CD4-positive, alpha-beta T cell (primary cell): ENCODE measurements at regions not wholly inside any gene's neighbourhood (a gene's known extent, or its start where the extent isn't known, plus 50 kb on each side); places are given as distances from the start of the nearest gene placed in this dataset.

Experiments
- ATAC-seq: fragments of 200-7000 bp; cut with Tn5 transposase; one replicate; pipeline ENCODE4 v1.10.0; 2022; ENCODE audit warnings: mild to moderate bottlenecking; ENCODE audit not compliant: poor library complexity
- CTCF ChIA-PET: fragments of 350-600 bp; sonication (Branson Sonifier 250); formaldehyde crosslinking; loops from one replicate; lab custom pipeline; 2021; ENCODE audit warnings: antibody characterized with exemption, inconsistent platforms; lab: Charles Lee
- POLR2A ChIA-PET: fragments of 350-600 bp; sonication (Branson Sonifier 250); formaldehyde crosslinking; loops from one replicate; lab custom pipeline; 2021; ENCODE audit warnings: antibody characterized with exemption, inconsistent platforms; lab: Charles Lee
- DNase-seq, 14 experiments: peaks; one replicate each; pipeline ENCODE4 v3.0.0-alpha.2; 2013 to 2020; ENCODE audit warnings: mixed read lengths in 2 of 14
- H3K27ac ChIP-seq, 2 donors: one replicate each; pipeline versions ENCODE4 v1.5.1 to v1.7.0; 2013; ENCODE audit warnings: low read length in 2 of 2, low read depth in 1 of 2, mild to moderate bottlenecking in 1 of 2
- H3K27me3 ChIP-seq, 2 experiments: 1 replicate in 1 of 2; 2 replicates in 1 of 2; pipeline versions ENCODE4 v1.6.1 to v1.7.0; 2013; ENCODE audit warnings: low read length in 2 of 2, control low read depth in 1 of 2, mild to moderate bottlenecking in 1 of 2, moderate library complexity in 1 of 2; ENCODE audit not compliant: insufficient read depth in 2 of 2, control insufficient read depth in 1 of 2
- H3K36me3 ChIP-seq: one replicate; pipeline ENCODE4 v1.6.1; 2013; ENCODE audit warnings: low read length, control low read depth; ENCODE audit not compliant: insufficient read depth
- H3K4me1 ChIP-seq: one replicate; pipeline ENCODE4 v1.6.1; 2013; ENCODE audit warnings: low read length, control low read depth; ENCODE audit not compliant: insufficient read depth
- H3K4me3 ChIP-seq: one replicate; pipeline ENCODE4 v1.5.1; 2013; ENCODE audit warnings: mild to moderate bottlenecking, low read length, moderate library complexity
- H3K9me3 ChIP-seq, 2 experiments: 1 replicate in 1 of 2; 2 replicates in 1 of 2; pipeline versions ENCODE4 v1.6.1 to v1.7.0; 2013; ENCODE audit warnings: low read length in 2 of 2, mild to moderate bottlenecking in 2 of 2, control low read depth in 1 of 2, moderate library complexity in 1 of 2; ENCODE audit not compliant: control insufficient read depth in 1 of 2, insufficient read depth in 1 of 2
- H3K27ac Mint-ChIP-seq: one replicate; pipeline ENCODE4 v1.8.0; 2020; ENCODE audit warnings: mixed read lengths
- H3K27me3 Mint-ChIP-seq: one replicate; pipeline ENCODE4 v1.8.0; 2021; ENCODE audit warnings: mixed read lengths
- H3K36me3 Mint-ChIP-seq: one replicate; pipeline ENCODE4 v1.8.0; 2021; ENCODE audit warnings: low read depth, mixed read lengths
- H3K4me1 Mint-ChIP-seq: one replicate; pipeline ENCODE4 v1.8.0; 2021; ENCODE audit warnings: low read depth, mixed read lengths
- H3K4me3 Mint-ChIP-seq: one replicate; pipeline ENCODE4 v1.8.0; 2020; ENCODE audit warnings: mild to moderate bottlenecking, mixed read lengths
- H3K9me3 Mint-ChIP-seq: one replicate; pipeline ENCODE4 v1.8.0; 2020; ENCODE audit warnings: mixed read lengths
- intact Hi-C, 2 experiments: fragments of 100-400 bp; cut with DNase I in 1 of 2; cut with micrococcal nuclease in 1 of 2; formaldehyde crosslinking; loops; one replicate each; pipeline versions ENCODE4 v1.15.1 to v1.9.0; 2023 to 2025; cut with DNase I, micrococcal nuclease
- TF ChIP-seq, protein P1 (sequence below): fragments of 200-600 bp; IDR thresholded peaks from one replicate; pipeline ENCODE4 v1.8.0; 2022; ENCODE audit warnings: antibody characterized with exemption, mild to moderate bottlenecking

DNA sequence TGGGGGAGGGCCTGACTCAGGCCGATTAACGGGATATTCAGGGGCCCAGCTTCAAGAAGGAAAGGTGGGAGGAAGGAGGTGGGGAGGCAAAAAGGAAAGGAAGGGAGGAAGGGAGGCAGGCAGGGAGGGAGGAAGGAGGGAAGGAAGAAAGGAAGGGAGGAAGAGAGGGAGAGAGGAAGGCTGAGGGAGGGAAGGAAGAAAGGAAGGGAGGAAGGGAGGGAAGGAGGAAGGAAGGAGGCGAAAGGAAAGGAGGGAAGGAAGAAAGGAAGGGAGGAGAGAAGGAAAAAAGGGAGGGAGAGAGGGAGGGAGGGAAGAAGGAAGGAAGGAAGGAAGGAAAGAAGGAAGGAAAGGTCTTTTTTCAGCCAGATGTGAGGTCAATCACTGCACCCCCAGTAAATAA, 85.3 kb downstream of the C1QL2 start:
- DNase-seq (no peak), ATAC-seq (no peak)
- no peaks in the 10 kb centered on the region for H3K4me1 Mint-ChIP-seq
- no peak overlapping the region for H3K27ac ChIP-seq
- TF ChIP-seq, protein P1, sequence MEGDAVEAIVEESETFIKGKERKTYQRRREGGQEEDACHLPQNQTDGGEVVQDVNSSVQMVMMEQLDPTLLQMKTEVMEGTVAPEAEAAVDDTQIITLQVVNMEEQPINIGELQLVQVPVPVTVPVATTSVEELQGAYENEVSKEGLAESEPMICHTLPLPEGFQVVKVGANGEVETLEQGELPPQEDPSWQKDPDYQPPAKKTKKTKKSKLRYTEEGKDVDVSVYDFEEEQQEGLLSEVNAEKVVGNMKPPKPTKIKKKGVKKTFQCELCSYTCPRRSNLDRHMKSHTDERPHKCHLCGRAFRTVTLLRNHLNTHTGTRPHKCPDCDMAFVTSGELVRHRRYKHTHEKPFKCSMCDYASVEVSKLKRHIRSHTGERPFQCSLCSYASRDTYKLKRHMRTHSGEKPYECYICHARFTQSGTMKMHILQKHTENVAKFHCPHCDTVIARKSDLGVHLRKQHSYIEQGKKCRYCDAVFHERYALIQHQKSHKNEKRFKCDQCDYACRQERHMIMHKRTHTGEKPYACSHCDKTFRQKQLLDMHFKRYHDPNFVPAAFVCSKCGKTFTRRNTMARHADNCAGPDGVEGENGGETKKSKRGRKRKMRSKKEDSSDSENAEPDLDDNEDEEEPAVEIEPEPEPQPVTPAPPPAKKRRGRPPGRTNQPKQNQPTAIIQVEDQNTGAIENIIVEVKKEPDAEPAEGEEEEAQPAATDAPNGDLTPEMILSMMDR = no peak
- intact Hi-C loops = no loop called here
- ChIA-PET POLR2A (no interaction called here), CTCF (no interaction called here)
- H3K4me3 ChIP-seq = no peak overlapping the region
- no peaks in the 10 kb centered on the region for H3K9me3 ChIP-seq
- H3K27ac Mint-ChIP-seq = no peak overlapping the region
- no peaks in the 10 kb centered on the region for H3K27me3 ChIP-seq
- no peaks in the 10 kb centered on the region for H3K36me3 ChIP-seq
- H3K4me1 ChIP-seq = no peaks in the 10 kb centered on the region
- H3K36me3 Mint-ChIP-seq = no peaks in the 10 kb centered on the region
- H3K4me3 Mint-ChIP-seq = no peak overlapping the region
- peaks cover 12% of the 10 kb centered on the region for H3K27me3 Mint-ChIP-seq
- H3K9me3 Mint-ChIP-seq = no peaks in the 10 kb centered on the region

DNA sequence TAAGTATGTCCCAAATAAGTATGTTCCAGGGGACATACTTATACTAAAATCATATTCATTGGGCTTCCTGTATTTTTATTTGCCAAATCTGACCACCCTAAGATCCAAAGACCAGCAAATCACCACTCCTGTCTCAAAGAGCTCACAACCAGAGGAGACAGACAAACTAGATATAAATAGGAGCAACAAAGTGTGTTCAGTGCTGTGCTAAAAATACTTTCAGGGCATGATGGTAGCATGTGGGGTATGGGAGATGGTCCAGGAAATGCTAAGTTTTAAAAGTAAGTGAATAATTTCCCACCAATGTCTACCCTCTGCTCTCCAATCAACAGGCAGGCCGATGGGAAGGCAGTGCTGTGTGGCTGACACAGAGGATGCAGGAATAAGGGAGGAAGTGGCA, 87.1 kb downstream of the C1QL2 start:
- Histone ChIP-seq H3K9me3 (no peaks in the 10 kb centered on the region), H3K27ac (no peak overlapping the region), H3K4me3 (no peak overlapping the region), H3K4me1 (no peaks in the 10 kb centered on the region), H3K36me3 (no peaks in the 10 kb centered on the region), H3K27me3 (no peaks in the 10 kb centered on the region)
- Mint-ChIP-seq H3K9me3 (no peaks in the 10 kb centered on the region), H3K27ac (no peak overlapping the region), H3K4me3 (no peak overlapping the region), H3K36me3 (no peaks in the 10 kb centered on the region), H3K27me3 (peaks cover 12% of the 10 kb centered on the region), H3K4me1 (no peaks in the 10 kb centered on the region)
- DNase-seq (no peak), ATAC-seq (no peak)
- ChIA-PET POLR2A (no interaction called here), CTCF (interaction anchor here (0.6 kb wide), 1 partner anchor 36 kb away, joined by 3 read pairs; no protein-coding TSS in a partner anchor)
- TF ChIP-seq, protein P1 = no peak
- intact Hi-C loops = no loop called here

DNA sequence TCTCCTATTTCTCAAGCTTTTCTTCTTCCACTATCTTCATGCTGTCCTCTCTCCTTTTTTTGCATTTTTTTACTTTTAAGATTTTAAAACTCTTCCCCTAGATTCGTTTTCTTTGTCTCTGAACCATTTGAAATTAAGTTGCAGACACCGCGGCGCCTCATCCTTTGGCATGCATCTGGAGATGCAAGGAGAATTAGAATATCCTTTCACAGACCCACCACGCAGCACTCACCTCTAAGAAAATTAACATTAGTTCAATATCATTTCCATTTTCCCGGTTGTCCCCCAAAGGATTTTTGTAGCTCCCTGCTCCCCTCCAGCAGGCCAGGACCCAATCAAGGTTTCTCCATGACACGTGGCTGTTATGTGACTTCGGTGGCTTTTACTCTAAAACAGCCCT, 88.8 kb downstream of the C1QL2 start:
- no peaks in the 10 kb centered on the region for H3K36me3 Mint-ChIP-seq
- Histone ChIP-seq H3K9me3 (no peaks in the 10 kb centered on the region), H3K27me3 (peaks cover 0 to 4% of the 10 kb centered on the region in 2 experiments), H3K4me1 (no peaks in the 10 kb centered on the region), H3K4me3 (no peak overlapping the region), H3K36me3 (no peaks in the 10 kb centered on the region), H3K27ac (no peak overlapping the region)
- no peak overlapping the region for H3K27ac Mint-ChIP-seq
- no peaks in the 10 kb centered on the region for H3K4me1 Mint-ChIP-seq
- intact Hi-C loops = no loop called here
- TF ChIP-seq, protein P1 = no peak
- no peaks in the 10 kb centered on the region for H3K9me3 Mint-ChIP-seq
- DNase-seq (no peak), ATAC-seq (no peak)
- ChIA-PET CTCF (no interaction called here), POLR2A (no interaction called here)
- peaks cover 11% of the 10 kb centered on the region for H3K27me3 Mint-ChIP-seq
- no peak overlapping the region for H3K4me3 Mint-ChIP-seq
